ENCODE measurements at regions not wholly inside any gene's neighbourhood (a gene's known extent, or its start where the extent isn't known, plus 50 kb on each side); places are given as distances from the start of the nearest gene placed in this dataset.

- Histone ChIP-seq H3K4me1 (ENCODE audit: control insufficient read depth in 2 of 2, insufficient read depth in 2 of 2, low read length in 2 of 2) (no peaks in the 10 kb centered on the region), H3K36me3 (ENCODE audit: control insufficient read depth in 2 of 2, insufficient read depth in 2 of 2, low read length in 2 of 2) (no peaks in the 10 kb centered on the region), H3K4me3 (ENCODE audit: low read length in 2 of 2) (no peak overlapping the region), H3K27me3 (ENCODE audit: control insufficient read depth in 2 of 2, insufficient read depth in 2 of 2, low read length in 2 of 2) (no peaks in the 10 kb centered on the region), H3K9ac (ENCODE audit: low read depth in 1 of 2, low read length in 2 of 2) (no peak overlapping the region), H3K9me3 (ENCODE audit: control insufficient read depth in 2 of 2, low read length in 2 of 2) (no peaks in the 10 kb centered on the region), H3K27ac (ENCODE audit: low read depth in 2 of 2, low read length in 2 of 2) (no peak overlapping the region)
Measured at GRCh38 chr7:27339478-27339877, 96.9 kb downstream of the EVX1 start.

DNA sequence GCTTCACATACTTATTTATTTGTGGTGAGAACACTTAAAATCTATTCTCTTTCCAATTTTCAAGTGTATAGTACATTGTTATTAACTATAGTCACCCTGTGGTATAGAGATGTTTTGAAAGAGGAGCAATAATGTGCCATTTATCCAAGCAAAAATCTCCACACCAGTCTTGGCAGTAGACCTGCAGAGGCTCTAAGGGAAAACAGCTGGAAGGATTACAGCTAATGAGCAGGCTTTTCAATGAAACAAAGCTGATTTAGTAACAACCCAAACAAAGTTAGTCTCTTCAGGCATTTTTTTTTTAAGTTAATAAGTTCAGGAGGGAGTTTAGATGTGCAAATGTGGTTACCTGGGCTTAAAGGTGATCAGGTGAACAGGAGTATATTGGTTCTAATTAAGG is 101.9 kb downstream of the EVX1 start:
- Histone ChIP-seq H3K4me1 (ENCODE audit: control insufficient read depth in 2 of 2, insufficient read depth in 2 of 2, low read length in 2 of 2) (peaks cover 3 to 10% of the 10 kb centered on the region in 2 donors), H3K27me3 (ENCODE audit: control insufficient read depth in 2 of 2, insufficient read depth in 2 of 2, low read length in 2 of 2) (no peaks in the 10 kb centered on the region), H3K9ac (ENCODE audit: low read depth in 1 of 2, low read length in 2 of 2) (no peak overlapping the region), H3K9me3 (ENCODE audit: control insufficient read depth in 2 of 2, low read length in 2 of 2) (no peaks in the 10 kb centered on the region), H3K4me3 (ENCODE audit: low read length in 2 of 2) (no peak overlapping the region), H3K36me3 (ENCODE audit: control insufficient read depth in 2 of 2, insufficient read depth in 2 of 2, low read length in 2 of 2) (no peaks in the 10 kb centered on the region), H3K27ac (ENCODE audit: low read depth in 2 of 2, low read length in 2 of 2) (no peak overlapping the region)

- no peaks in the 10 kb centered on the region for H3K9me3 ChIP-seq (ENCODE audit: control insufficient read depth in 2 of 2, low read length in 2 of 2)
- peaks cover 3 to 10% of the 10 kb centered on the region in 2 donors for H3K4me1 ChIP-seq (ENCODE audit: control insufficient read depth in 2 of 2, insufficient read depth in 2 of 2, low read length in 2 of 2)
- H3K27ac ChIP-seq (ENCODE audit: low read depth in 2 of 2, low read length in 2 of 2) = no peak overlapping the region
- H3K36me3 ChIP-seq (ENCODE audit: control insufficient read depth in 2 of 2, insufficient read depth in 2 of 2, low read length in 2 of 2) = no peaks in the 10 kb centered on the region
- H3K27me3 ChIP-seq (ENCODE audit: control insufficient read depth in 2 of 2, insufficient read depth in 2 of 2, low read length in 2 of 2) = no peaks in the 10 kb centered on the region
- H3K4me3 ChIP-seq (ENCODE audit: low read length in 2 of 2) = no peak overlapping the region
- H3K9ac ChIP-seq (ENCODE audit: low read depth in 1 of 2, low read length in 2 of 2) = no peak overlapping the region
Measured at GRCh38 chr7:27345164-27345887, 102.7 kb downstream of the EVX1 start.

GRCh38 chr7:27345997-27346396 is 103.4 kb downstream of the EVX1 start:
- Histone ChIP-seq H3K27ac (ENCODE audit: low read depth in 2 of 2, low read length in 2 of 2) (no peak overlapping the region), H3K9me3 (ENCODE audit: control insufficient read depth in 2 of 2, low read length in 2 of 2) (no peaks in the 10 kb centered on the region), H3K27me3 (ENCODE audit: control insufficient read depth in 2 of 2, insufficient read depth in 2 of 2, low read length in 2 of 2) (no peaks in the 10 kb centered on the region), H3K36me3 (ENCODE audit: control insufficient read depth in 2 of 2, insufficient read depth in 2 of 2, low read length in 2 of 2) (no peaks in the 10 kb centered on the region), H3K4me3 (ENCODE audit: low read length in 2 of 2) (no peak overlapping the region), H3K9ac (ENCODE audit: low read depth in 1 of 2, low read length in 2 of 2) (no peak overlapping the region), H3K4me1 (ENCODE audit: control insufficient read depth in 2 of 2, insufficient read depth in 2 of 2, low read length in 2 of 2) (peaks cover 3 to 10% of the 10 kb centered on the region in 2 donors)

DNA sequence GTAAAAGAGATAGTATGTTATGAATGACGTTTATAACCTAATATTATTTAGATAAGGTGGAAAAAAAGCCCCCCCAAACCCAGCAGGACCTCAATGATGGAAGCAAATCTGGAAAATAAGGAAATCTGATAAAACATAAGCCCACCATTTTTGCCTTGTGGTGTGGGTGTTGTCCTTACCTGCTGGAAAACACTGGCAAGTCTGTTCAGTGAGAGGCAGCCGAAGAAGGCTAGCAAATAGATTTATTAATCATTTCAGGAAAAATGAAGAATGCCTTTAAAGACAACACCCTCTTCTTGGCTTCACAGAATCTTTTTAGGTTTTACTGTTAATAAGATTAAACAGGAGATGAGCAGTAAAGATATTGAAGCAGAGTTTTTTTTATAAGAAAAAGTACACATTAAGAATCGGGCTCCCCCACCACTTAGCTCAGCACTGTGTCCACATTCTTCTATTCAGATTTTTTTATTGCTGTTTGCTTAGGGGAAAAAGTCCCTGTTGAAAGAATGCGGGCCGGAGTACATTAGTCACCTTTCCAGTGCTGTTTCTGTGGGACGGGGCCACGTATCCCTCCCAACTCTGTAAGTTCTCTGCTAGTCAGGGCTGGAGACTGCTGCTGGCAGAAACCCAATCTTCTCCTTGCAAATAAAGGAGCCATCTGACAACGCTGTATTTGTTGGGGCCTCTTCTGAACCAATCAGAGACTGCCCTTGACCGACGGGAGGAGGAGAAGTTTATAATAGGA is 104.1 kb downstream of the EVX1 start:
- H3K36me3 ChIP-seq (ENCODE audit: control insufficient read depth in 2 of 2, insufficient read depth in 2 of 2, low read length in 2 of 2) = no peaks in the 10 kb centered on the region
- no peaks in the 10 kb centered on the region for H3K9me3 ChIP-seq (ENCODE audit: control insufficient read depth in 2 of 2, low read length in 2 of 2)
- H3K4me3 ChIP-seq (ENCODE audit: low read length in 2 of 2) = peak overlapping the region in 1 of 2 donors; percentile 1
- no peak overlapping the region for H3K9ac ChIP-seq (ENCODE audit: low read depth in 1 of 2, low read length in 2 of 2)
- H3K27ac ChIP-seq (ENCODE audit: low read depth in 2 of 2, low read length in 2 of 2) = no peak overlapping the region
- H3K27me3 ChIP-seq (ENCODE audit: control insufficient read depth in 2 of 2, insufficient read depth in 2 of 2, low read length in 2 of 2) = no peaks in the 10 kb centered on the region
- peaks cover 3 to 10% of the 10 kb centered on the region in 2 donors for H3K4me1 ChIP-seq (ENCODE audit: control insufficient read depth in 2 of 2, insufficient read depth in 2 of 2, low read length in 2 of 2)

DNA sequence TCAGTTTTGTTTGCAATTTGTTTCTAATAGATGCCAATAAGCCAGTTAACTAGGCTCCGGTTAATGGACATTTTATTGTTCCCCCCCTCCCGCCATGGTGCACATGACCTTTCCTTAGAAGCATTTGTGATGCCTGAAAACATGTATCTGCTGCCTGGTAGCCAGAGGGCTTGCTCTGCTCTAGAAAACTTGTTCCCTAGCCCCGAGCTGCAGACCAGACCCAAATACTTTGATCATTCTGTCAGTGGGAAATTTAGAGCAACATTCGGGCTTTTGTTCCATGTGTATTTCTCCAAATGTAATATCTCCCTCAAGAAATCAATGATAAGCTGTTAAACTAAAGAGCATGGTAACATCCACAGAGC is 104.7 kb downstream of the EVX1 start:
- H3K27ac ChIP-seq (ENCODE audit: low read depth in 2 of 2, low read length in 2 of 2) = no peak overlapping the region
- peak overlapping the region in 1 of 2 donors; percentile 1 for H3K4me3 ChIP-seq (ENCODE audit: low read length in 2 of 2)
- no peaks in the 10 kb centered on the region for H3K36me3 ChIP-seq (ENCODE audit: control insufficient read depth in 2 of 2, insufficient read depth in 2 of 2, low read length in 2 of 2)
- peaks cover 3 to 10% of the 10 kb centered on the region in 2 donors for H3K4me1 ChIP-seq (ENCODE audit: control insufficient read depth in 2 of 2, insufficient read depth in 2 of 2, low read length in 2 of 2)
- H3K9ac ChIP-seq (ENCODE audit: low read depth in 1 of 2, low read length in 2 of 2) = no peak overlapping the region
- H3K9me3 ChIP-seq (ENCODE audit: control insufficient read depth in 2 of 2, low read length in 2 of 2) = no peaks in the 10 kb centered on the region
- H3K27me3 ChIP-seq (ENCODE audit: control insufficient read depth in 2 of 2, insufficient read depth in 2 of 2, low read length in 2 of 2) = no peaks in the 10 kb centered on the region

- Histone ChIP-seq H3K27me3 (ENCODE audit: control insufficient read depth in 2 of 2, insufficient read depth in 2 of 2, low read length in 2 of 2) (no peaks in the 10 kb centered on the region), H3K27ac (ENCODE audit: low read depth in 2 of 2, low read length in 2 of 2) (no peak overlapping the region), H3K4me1 (ENCODE audit: control insufficient read depth in 2 of 2, insufficient read depth in 2 of 2, low read length in 2 of 2) (peaks cover 3 to 10% of the 10 kb centered on the region in 2 donors), H3K9me3 (ENCODE audit: control insufficient read depth in 2 of 2, low read length in 2 of 2) (no peaks in the 10 kb centered on the region), H3K4me3 (ENCODE audit: low read length in 2 of 2) (no peak overlapping the region), H3K36me3 (ENCODE audit: control insufficient read depth in 2 of 2, insufficient read depth in 2 of 2, low read length in 2 of 2) (no peaks in the 10 kb centered on the region), H3K9ac (ENCODE audit: low read depth in 1 of 2, low read length in 2 of 2) (no peak overlapping the region)
Measured at GRCh38 chr7:27349621-27350020, 107.0 kb downstream of the EVX1 start.

GRCh38 chr7:27351137-27351536 is 108.5 kb downstream of the EVX1 start:
- H3K9me3 ChIP-seq (ENCODE audit: control insufficient read depth in 2 of 2, low read length in 2 of 2) = no peaks in the 10 kb centered on the region
- H3K27me3 ChIP-seq (ENCODE audit: control insufficient read depth in 2 of 2, insufficient read depth in 2 of 2, low read length in 2 of 2) = no peaks in the 10 kb centered on the region
- no peak overlapping the region for H3K9ac ChIP-seq (ENCODE audit: low read depth in 1 of 2, low read length in 2 of 2)
- H3K27ac ChIP-seq (ENCODE audit: low read depth in 2 of 2, low read length in 2 of 2) = no peak overlapping the region
- no peak overlapping the region for H3K4me3 ChIP-seq (ENCODE audit: low read length in 2 of 2)
- H3K4me1 ChIP-seq (ENCODE audit: control insufficient read depth in 2 of 2, insufficient read depth in 2 of 2, low read length in 2 of 2) = peaks cover 3 to 5% of the 10 kb centered on the region in 2 donors
- H3K36me3 ChIP-seq (ENCODE audit: control insufficient read depth in 2 of 2, insufficient read depth in 2 of 2, low read length in 2 of 2) = no peaks in the 10 kb centered on the region

GRCh38 chr7:27351786-27352185 is 109.2 kb downstream of the EVX1 start:
- H3K4me3 ChIP-seq (ENCODE audit: low read length in 2 of 2) = no peak overlapping the region
- no peaks in the 10 kb centered on the region for H3K9me3 ChIP-seq (ENCODE audit: control insufficient read depth in 2 of 2, low read length in 2 of 2)
- no peaks in the 10 kb centered on the region for H3K4me1 ChIP-seq (ENCODE audit: control insufficient read depth in 2 of 2, insufficient read depth in 2 of 2, low read length in 2 of 2)
- H3K27me3 ChIP-seq (ENCODE audit: control insufficient read depth in 2 of 2, insufficient read depth in 2 of 2, low read length in 2 of 2) = no peaks in the 10 kb centered on the region
- H3K9ac ChIP-seq (ENCODE audit: low read depth in 1 of 2, low read length in 2 of 2) = no peak overlapping the region
- H3K27ac ChIP-seq (ENCODE audit: low read depth in 2 of 2, low read length in 2 of 2) = no peak overlapping the region
- H3K36me3 ChIP-seq (ENCODE audit: control insufficient read depth in 2 of 2, insufficient read depth in 2 of 2, low read length in 2 of 2) = no peaks in the 10 kb centered on the region

DNA sequence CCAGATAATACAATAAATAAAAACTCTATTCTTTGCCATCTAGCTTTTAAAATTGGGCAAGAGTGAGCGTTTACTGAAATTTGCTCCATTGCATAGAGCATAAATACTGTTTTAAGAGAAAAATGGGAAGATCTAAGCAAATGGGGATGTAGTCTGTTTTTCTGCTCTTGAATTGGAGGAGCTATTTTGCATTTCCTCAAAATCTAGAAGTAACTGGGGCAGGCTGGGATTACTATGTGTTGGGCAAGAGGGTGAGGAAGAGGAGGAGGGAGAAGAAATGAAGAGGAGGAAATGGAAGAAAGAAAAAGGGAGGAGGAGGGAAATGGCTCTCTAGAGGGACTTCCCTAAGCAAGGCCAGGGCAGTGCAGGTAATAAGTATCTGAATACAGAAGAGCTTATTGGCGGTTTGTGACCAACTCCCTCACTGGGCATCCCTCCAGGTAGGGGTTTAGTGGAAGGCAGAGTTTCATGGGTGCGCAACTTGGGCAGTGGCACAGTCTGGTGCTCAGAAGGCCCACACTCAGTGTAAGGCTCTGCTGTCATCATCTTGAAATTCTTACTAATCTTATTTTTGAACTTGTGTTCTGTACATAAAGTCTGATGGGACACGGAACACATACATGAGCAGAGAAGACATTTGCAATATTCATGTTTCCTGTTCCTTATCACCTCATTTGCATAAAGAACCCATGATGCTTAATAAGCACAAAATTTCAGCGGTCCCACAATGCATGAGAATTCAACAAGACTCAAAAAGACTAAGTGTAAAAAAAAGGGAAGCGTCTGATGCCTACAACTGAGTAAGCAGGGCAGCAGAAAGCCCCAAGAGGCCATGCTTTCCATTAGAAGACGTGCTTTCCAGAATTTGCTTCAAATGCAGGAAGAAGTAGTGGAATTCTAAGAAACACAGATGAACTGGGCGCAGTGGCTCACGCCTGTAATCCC is 116.9 kb downstream of the EVX1 start:
- H3K9me3 ChIP-seq (ENCODE audit: control insufficient read depth in 2 of 2, low read length in 2 of 2) = no peaks in the 10 kb centered on the region
- H3K4me1 ChIP-seq (ENCODE audit: control insufficient read depth in 2 of 2, insufficient read depth in 2 of 2, low read length in 2 of 2) = peaks cover 0 to 7% of the 10 kb centered on the region in 2 donors
- no peaks in the 10 kb centered on the region for H3K27me3 ChIP-seq (ENCODE audit: control insufficient read depth in 2 of 2, insufficient read depth in 2 of 2, low read length in 2 of 2)
- H3K27ac ChIP-seq (ENCODE audit: low read depth in 2 of 2, low read length in 2 of 2) = no peak overlapping the region
- no peaks in the 10 kb centered on the region for H3K36me3 ChIP-seq (ENCODE audit: control insufficient read depth in 2 of 2, insufficient read depth in 2 of 2, low read length in 2 of 2)
- H3K9ac ChIP-seq (ENCODE audit: low read depth in 1 of 2, low read length in 2 of 2) = no peak overlapping the region
- no peak overlapping the region for H3K4me3 ChIP-seq (ENCODE audit: low read length in 2 of 2)
